ENCODE measurements at regions not wholly inside any gene's neighbourhood (a gene's known extent, or its start where the extent isn't known, plus 50 kb on each side); places are given as distances from the start of the nearest gene placed in this dataset.
A peak's percentile ranks its signal among the peaks of the same experiment; 100 is the strongest.
"Not testable (repeated sequence)": the region's sequence is repeated elsewhere in the genome, so short reads cannot be mapped to it uniquely, and the experiment has no call there.

DNA sequence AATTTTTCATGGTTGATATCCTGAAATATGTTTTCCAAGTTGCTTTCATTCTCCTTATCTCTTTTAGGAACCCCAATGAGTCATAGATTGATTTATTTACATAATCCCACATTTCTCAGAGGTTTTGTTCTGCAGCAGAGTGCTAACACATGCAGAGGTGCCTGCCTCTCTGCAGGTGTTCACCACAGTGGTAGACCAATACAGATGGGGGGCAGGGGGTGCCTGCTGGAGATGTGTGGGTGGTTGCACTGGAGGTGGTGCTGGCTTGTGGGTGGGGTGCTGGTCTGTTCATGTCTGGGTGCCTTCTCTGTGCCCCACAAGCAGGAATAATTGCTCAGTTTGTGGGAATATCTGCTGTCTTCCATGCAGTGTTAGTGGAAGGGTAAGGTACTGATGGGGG, 131.1 kb downstream of the JRKL start:
- DNase-seq, result no peak

DNA sequence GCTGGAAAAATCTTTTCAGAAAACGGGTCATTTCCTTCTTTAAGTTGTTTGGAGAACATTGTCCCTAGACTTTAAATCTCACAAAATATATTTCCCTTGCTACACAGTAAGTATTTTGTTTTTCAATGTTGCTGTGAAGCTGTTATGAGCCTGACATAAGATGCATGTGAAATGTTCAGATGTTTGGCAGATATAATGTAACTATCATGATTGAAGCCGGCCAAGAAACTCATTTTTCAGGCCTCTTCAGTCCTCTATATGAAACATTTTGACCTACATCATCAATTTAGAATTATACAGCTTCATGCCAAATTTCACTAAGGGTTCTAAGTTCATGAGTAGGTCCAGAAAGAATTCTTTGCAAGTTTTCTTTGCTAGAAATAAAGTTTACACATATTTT, 133.8 kb downstream of the JRKL start:
- no peak for DNase-seq

DNA sequence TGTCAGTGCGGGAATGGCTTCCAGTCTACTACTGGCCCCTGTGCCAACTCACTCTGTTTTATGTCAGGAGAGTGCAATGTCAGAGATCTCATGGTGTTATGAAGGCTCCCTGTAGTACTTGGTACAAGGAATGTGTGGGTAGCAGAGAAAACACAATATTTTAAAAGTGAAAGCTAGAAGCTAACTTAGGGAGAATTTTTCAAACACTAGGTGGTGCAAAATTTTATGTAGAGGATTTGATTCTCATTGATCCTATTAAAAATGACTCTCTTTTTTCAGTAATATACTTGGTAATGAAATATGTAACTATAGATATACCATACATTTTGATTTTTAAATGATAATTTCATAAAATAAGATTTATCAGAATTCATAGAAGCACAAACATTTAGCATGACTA, 134.7 kb downstream of the JRKL start:
- peak in 1 of 2 experiments; percentile 3 for DNase-seq

DNA sequence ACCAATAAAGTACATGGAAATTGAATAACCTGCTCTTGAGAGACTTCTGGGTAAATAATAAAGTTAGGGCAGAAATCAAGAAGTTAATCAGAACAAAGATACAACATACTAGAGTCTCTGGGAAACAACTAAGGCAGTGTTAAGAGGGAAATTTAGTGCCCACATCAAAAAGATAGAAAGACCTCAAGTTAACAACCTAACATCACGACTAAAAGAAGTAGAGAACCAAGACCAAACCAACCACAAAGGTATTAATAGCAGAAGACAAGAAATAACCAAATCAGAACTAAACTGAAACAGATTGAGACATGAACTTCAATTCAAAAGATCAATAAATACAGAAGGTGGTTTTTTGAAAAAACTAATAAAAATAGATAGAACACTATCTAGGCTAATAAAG, 140.7 kb downstream of the JRKL start:
- DNase-seq, result no peak

DNA sequence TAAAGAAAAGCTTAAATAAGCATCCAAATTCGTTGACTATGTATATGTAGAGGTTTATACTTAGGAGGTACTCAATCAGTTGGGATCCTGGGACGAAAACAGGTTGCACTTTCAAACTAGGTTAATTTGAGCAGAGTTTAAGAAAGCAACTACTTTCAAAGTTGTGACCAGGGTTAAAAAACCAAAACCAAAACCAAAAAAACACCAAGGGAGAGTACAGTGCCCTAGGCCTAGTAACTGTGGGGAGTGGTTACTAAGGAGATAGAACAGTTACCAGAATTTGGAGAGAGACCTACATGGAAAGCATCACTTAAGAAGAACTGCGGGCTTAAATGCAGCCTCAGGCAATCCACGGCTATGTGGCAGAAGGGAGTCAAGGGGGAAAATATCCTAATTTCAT, 148.3 kb downstream of the JRKL start:
- DNase-seq, result no peak

DNA sequence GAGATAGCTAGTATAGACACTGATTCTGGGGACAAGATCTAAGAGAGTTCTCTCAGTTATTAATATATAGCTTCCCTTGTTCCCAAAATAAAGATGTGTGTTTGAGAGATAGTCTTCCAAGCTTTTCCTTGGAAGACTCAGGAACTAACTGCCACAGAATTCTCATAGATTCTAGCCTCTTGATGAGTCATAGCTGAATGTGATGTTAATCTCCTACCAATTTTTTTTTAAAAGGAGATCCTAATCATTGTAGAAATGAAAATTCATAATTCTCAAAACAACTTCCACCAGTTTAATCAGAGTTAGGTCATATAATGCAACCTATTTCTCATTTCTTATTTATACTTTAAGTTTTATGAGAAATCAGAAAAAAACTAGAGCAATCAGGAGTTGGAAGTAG, 148.8 kb downstream of the JRKL start:
- no peak for DNase-seq

DNA sequence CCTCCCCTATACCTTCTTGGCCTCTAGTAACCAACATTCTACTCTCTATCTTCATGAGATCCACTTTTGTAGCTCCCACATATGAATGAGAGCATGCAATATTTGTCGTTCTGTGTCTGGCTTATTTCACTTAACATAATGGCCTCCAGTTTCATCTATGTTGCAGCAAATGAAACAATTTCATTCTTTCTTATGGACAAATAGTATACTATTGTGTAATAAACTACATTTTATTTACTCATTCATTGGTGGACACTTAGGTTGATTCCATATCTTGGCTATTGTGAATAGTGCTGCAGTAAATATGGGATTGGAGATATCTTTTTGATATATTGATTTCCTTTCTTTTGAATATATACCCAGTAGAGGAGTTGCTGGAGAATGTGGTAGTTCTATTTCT, 151.1 kb downstream of the JRKL start:
- no peak for DNase-seq

DNA sequence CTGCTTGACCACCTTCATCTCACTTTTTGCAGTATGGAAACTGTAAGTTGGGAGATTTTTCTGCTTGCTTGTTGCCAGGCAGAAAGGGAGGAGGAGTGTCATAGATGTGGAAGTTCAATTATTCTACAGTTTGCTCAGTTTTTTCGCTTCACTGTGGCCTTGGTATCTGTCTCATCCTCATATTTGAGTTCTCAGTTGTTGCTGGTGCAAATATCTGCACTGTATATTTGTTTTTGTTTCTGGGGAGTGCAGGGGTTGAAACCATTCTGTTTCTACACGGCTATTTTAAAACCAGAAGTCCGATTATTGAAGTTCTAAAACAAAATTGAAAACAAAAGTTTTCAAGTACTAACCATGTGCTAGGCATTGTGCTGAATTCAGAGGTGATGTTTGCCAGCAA, 153.4 kb downstream of the JRKL start:
- DNase-seq, result no peak

DNA sequence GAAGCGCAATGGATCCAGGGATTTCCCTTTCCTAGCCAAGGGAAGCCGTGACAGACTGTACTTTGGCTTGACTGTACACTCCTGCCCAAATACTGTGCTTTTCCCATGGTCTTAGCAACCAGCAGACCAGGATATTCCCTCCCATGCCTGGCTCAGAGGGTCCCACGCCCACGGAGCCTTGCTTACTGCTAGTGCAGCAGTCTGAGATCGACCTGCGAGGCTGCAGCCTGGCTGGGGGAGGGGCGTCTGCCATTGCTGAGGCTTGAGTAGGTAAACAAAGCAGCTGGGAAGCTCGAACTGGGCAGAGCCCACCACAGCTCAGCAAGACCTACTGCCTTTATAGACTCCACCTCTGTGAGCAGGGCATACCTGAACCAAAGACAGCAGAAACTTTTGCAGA, 155.4 kb downstream of the JRKL start:
- not testable (repeated sequence) for DNase-seq

DNA sequence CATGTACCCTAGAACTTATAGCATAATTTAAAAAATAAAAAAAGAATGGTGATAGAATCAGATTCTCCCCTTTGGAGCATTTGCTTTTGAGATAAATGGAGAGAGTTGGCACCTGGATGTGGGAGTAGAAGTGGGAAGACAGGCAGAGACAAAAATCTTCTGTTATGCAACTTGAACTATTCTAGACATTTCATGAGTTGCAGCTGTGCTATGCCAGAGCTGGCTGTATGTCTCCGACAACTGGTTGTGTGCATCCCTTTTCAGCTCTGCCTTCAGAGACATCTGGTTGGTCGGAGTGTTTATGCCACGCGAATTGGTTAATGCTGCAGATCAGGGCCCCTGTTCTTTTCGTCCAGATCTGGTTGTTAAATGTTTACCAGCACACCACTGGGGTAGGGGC, 161.3 kb downstream of the JRKL start:
- no peak for DNase-seq

DNA sequence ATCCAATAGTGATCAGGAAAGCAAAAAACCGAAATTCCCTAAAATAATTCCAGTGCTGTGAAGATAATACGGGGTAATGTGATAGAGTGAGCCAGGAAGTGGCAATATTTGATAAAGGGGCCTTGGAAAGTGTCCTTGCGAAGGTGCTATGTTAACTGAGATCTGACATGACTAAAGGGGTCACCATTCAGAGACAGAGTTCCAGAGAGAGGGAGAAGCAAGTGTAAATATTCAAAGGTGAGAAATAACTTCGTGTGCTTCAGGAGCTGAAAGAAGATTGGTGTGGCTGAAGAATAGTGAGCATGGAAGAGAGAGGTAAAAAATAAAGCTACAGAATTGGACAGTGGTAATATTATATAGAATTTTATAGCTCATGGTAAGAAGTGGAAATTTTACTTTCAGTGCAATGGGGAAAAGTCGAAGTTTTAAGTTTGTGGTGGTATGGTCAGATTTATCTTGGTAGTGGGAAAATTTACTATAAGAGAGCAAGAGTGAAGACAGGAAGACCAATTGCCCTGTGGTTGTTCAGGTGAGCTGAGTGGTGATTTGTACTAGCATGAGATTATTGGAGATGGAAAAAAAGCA, 164.5 kb downstream of the JRKL start:
- DNase-seq, result no peak

DNA sequence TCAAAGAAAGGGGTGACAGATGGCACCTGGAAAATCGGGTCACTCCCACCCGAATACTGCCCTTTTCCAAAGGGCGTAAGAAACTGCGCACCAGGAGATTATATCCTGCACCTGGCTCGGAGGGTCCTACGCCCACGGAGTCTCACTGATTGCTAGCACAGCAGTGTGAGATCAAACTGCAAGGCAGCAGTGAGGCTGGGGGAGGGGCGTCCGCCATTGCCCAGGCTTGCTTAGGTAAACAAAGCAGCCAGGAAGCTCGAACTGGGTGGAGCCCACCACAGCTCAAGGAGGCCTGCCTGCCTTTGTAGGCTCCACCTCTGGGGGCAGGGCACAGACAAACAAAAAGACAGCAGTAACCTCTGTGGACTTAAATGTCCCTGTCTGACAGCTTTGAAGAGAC, 166.0 kb downstream of the JRKL start:
- not testable (repeated sequence) for DNase-seq

DNA sequence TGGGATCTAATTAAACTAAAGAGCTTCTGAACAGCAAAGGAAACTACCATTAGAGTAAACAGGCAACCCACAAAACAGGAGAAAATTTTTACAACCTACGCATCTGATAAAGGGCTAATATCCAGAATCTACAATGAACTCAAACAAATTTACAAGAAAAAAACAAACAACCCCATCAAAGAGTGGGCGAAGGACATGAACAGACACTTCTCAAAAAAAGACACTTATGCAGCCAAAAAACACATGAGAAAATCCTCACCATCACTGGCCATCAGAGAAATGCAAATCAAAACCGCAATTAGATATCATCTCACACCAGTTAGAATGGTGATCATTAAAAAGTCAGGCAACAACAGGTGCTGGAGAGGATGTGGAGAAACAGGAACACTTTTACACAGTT, 170.9 kb downstream of the JRKL start:
- not testable (repeated sequence) for DNase-seq

DNA sequence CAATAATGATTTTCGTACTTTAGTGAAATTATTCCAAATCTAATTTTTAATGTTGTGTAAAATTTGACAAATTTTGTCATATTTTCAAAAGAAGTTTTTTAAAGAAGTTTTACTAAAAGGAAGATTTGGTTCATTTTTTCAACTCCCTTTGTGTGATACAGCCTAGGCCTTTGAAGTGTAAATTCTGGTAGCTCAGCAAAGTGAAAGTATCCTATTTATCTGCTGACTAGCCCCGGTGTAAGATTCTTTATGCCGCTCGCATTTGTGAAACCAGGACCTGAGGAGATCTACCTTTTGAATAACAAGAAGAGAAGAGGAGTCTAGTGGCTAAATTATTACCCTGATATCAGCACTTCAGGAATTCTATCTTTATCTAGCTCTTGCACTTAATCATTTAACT, 177.4 kb downstream of the JRKL start:
- no peak for DNase-seq

DNA sequence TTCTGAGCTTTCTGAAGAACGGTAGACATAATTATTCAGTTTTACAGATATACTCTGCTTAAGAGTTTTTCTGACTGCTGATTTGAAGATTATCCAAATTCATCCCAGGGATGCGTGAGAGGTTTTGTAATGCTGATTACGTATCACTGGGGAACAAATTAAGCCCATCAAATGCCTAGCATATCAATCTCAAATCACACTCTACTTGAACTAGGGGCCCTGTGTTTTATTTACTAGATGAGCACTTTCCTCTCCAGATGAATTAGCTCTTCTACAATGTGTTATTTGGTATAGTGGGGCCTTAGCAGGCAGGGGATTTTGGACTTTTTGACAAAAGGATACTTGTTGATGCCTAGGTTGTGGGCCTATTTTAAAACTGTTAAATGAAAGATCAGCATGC, 177.9 kb downstream of the JRKL start:
- DNase-seq, result no peak

DNA sequence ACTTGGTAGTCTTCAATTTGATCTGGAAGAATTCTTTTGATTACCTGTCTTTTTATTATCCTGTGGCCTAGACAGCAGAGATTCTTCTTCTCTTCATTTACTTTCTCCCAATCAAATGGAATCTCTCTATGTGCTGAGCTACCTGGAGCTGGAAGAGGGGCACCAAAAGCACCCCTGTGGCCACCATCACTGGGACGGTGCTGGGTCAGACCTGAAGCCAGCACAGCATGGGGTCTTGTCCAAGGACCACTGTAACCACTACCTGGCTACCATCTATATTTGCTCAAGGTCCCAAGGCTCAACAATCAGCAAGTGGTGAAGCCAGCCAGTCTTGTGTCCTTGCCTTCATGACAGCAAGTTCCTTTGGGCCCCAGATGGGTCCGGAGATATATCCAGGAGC, 186.6 kb downstream of the JRKL start:
- no peak for DNase-seq

DNA sequence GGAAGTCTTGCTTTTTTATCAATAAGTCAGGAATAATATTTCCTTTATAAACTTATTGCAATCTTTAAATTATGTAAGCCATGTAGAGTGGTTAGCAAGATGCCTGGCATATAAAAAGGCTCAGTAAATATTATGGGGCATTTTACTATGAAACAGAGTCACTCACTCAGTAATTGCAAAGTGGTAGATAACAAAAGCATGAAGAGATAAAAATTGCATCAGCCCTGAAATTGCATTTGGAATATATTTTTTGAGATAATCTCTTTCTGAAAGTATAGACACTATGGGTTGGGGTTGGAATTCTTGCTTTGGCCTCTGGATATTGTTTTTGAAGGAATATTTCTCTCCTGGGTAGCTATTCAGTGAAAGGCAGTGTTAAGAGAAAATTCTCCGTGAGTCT, 188.6 kb downstream of the JRKL start:
- DNase-seq, result no peak

DNA sequence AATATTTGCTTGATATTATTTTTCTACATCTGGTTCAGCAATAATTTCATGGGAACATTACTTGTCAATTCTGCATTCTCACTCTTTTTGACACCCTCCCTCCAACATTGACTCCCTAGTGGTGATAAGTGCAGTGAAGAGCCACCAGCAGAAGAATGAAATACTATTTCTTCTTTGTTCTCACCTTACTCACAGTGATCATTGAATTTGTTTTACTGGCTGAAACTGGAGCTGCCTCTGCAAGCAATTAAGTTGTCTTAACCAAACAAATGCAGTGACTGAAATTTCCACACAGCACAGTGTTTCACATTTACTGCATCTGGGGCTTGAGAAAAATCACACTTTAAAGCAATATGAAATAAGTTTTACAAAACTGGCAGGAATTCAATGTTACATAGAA, 189.8 kb downstream of the JRKL start:
- DNase-seq, result no peak

DNA sequence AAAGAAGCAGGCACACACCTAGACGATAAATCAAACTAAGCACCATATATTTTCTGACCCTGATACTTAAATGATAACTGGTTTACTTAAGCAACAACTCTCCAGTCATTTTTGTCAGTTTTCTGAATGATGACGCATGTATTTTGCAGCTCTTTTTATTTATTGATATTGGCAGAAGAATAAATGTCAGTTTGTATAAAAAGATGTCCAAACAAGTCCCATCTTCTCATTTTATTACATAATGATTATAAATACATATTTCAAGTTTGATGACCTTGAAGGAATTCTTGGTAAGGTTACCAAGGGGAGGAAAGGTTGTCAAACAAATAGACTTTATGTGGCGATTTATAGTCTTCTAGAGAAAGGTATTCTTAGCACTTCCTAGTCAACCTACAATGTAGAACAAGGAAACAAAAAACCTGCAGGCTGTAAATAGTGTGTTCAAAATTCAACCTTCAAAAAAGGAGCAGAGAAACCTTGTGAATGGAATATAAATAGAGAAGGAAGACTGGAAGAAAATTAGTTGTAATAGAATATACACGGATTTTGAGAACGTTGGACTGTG, 190.7 kb downstream of the JRKL start:
- DNase-seq, result no peak

DNA sequence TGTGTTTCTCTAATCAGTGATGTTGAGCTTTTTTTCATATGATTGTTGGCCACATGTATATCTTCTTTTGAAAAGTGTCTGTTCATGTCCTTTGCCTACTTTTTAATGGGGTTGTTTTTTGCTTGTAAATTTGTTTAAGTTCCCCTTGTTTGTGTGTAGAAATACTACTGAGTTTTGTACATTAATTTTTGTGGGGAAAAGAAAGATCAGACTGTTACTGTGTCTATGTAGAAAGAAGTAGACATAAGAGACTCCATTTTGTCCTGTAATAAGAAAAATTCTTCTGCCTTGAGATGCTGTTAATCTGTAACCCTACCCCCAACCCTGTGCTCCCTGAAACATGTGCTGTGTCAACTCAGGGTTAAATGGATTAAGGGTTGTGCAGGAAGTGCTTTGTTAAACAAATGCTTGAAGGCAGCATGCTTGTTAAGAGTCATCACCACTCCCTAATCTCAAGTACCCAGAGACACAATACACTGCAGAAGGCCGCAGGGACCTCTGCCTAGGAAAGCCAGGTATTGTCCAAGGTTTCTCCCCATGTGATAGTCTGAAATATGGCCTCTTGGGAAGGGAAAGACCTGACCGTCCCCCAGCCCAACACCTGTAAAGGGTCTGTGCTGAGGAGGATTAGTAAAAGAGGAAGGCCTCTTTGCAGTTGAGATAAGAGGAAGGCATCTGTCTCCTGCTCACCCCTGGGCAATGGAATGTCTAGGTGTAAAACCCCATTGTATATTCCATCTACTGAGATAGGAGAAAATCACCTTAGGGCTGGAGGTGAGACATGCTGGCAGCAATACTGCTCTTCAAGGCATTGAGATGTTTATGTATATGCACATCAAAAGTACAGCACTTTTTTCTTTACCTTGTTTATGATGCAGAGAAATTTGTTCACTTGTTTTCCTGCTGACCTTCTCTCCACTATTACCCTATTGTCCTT, 196.4 kb downstream of the JRKL start:
- not testable (repeated sequence) for DNase-seq

DNA sequence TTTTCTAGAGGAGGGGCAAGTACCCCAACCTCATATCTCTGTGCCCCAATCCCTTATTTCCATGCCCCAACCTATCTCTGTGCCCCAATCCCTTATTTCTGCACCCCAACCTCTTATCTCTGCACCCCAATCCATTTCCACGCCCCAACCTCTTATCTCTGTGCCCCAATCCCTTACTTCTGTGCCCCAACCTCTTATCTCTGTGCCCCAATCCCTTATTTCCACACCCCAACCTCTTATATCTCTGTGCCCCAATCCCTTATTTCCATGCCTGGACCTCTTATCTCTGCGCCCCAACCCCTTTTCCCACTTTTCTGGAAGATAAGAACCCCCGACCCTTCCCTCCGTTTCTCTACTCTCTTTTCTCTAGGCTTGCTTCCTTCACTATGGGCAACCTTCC, 199.0 kb downstream of the JRKL start:
- not testable (repeated sequence) for DNase-seq

DNA sequence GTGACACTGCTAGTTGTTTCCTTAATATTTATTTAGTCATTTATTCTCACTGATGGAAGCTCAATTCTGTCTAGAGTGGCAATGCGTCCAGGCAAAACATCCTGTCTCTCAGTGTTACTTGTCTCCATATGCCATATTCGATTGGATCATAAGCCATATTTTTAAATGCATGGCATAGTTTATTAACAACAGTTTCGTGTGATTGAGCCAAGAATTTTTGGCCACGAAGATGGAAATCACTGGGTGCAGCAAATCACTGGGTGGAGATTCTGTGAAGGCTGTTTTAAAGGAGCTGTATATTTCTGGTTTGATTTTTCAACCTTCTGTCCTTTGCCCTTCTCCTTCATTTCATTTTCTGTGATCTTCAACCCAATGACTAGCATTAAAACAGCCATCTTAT, 205.2 kb downstream of the JRKL start:
- DNase-seq, result no peak

DNA sequence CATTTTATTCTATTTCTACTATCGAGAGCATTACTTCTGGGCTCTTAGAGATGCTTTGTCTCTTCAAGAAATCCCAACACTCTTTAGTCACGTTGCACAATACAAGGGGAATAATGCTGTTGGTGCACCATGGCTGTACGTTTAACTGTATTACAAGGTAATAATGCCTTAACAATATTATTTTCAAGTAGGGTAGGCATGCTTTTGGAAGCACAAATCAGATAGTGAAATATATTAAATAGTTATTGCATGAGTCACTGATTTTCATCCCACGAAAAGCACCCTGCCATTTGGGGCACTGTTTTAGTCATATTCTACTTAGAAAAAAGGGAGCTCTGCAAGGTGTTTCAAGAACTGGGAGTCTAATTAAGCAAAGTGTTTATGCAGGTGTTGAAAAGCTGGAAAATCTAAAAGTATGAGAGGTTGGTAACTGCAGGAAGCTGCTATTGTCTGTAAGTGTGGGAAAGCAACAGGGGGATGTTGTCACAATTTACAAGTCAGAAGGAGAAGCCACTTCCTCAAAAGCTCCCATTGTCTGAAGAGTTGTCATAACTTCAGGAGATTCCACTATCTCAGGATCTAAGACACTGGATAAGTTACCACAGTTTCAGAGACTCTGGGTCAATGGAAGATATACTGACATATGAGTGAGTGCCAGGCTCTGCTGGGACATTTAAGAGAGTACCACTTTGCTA, 218.2 kb downstream of the JRKL start:
- no peak for DNase-seq

DNA sequence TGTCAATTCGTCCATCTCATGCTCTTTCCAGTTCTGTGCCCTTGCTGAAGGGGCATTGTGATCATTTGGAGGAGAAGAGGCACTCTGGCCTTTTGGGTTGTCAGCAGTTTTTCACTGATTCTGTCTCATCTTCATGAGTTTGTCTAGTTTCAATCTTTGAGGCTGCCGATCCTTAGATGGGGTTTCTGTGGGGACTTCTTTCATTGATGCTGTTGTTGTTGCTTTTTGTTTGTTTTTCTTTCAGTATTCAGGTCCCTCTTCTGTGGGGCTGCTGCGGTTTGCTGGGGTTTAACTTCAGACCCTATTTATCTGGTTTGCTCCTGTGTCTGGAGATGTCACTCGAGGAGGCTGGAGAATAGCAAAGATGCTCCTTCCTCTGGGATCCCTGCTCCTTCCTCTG, 224.3 kb downstream of the JRKL start:
- no peak for DNase-seq
